ENCODE measurements at regions not wholly inside any gene's neighbourhood (a gene's known extent, or its start where the extent isn't known, plus 50 kb on each side); places are given as distances from the start of the nearest gene placed in this dataset.

- TF ChIP-seq ESRRG (CRISPR knock-in tag; IDR thresholded peaks at IDR 0.05) (no peak), ZFP3 (CRISPR knock-in tag; IDR thresholded peaks at IDR 0.05) (no peak), PPARA (CRISPR knock-in tag; IDR thresholded peaks at IDR 0.05; ENCODE audit: borderline replicate concordance) (no peak), ZNF8 (CRISPR knock-in tag; IDR thresholded peaks at IDR 0.05) (no peak), ARNTL (CRISPR knock-in tag; IDR thresholded peaks at IDR 0.05; ENCODE audit: borderline replicate concordance, low read depth) (no peak)
- TF ChIP-seq, protein P1, sequence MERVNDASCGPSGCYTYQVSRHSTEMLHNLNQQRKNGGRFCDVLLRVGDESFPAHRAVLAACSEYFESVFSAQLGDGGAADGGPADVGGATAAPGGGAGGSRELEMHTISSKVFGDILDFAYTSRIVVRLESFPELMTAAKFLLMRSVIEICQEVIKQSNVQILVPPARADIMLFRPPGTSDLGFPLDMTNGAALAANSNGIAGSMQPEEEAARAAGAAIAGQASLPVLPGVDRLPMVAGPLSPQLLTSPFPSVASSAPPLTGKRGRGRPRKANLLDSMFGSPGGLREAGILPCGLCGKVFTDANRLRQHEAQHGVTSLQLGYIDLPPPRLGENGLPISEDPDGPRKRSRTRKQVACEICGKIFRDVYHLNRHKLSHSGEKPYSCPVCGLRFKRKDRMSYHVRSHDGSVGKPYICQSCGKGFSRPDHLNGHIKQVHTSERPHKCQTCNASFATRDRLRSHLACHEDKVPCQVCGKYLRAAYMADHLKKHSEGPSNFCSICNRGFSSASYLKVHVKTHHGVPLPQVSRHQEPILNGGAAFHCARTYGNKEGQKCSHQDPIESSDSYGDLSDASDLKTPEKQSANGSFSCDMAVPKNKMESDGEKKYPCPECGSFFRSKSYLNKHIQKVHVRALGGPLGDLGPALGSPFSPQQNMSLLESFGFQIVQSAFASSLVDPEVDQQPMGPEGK (CRISPR knock-in tag; IDR thresholded peaks at IDR 0.05; ENCODE audit: borderline replicate concordance): no peak
These were observed 275.7 kb upstream of the NAALADL2 start for GRCh38 chr3:174583396-174583795.
